Brain microvascular endothelial cell (primary cell): ENCODE measurements at regions not wholly inside any gene's neighbourhood (a gene's known extent, or its start where the extent isn't known, plus 50 kb on each side); places are given as distances from the start of the nearest gene placed in this dataset.

Source experiments
- DNase-seq: peaks from one replicate; pipeline ENCODE4 v3.0.0-alpha.2; 2020
- H3K27ac ChIP-seq: fragments of 250-450 bp; sonication (Bioruptor Pico); 2 replicates; pipeline ENCODE4 v1.5.1; 2020; ENCODE audit warnings: mild to moderate bottlenecking, moderate library complexity
- H3K27me3 ChIP-seq: fragments of 250-450 bp; sonication (Bioruptor Pico); replicated peaks from 2 replicates; pipeline ENCODE4 v1.5.1; 2020; ENCODE audit warnings: mild to moderate bottlenecking
- H3K36me3 ChIP-seq: fragments of 250-450 bp; sonication (Bioruptor Pico); replicated peaks from 2 replicates; pipeline ENCODE4 v1.5.1; 2020; ENCODE audit warnings: mild to moderate bottlenecking
- H3K4me3 ChIP-seq: 2 replicates; pipeline ENCODE4 v1.5.1; 2011; ENCODE audit warnings: low read depth, mild to moderate bottlenecking, control low read depth, low read length, moderate library complexity
- CTCF ChIP-seq: IDR thresholded peaks from 2 replicates; pipeline ENCODE4 v1.5.1; 2011; ENCODE audit warnings: low read depth, mild to moderate bottlenecking, moderate library complexity, low read length, control low read depth, inconsistent platforms; ENCODE audit errors: missing control alignments
- in situ Hi-C: cut with HindIII; loops from 2 replicates; pipeline ENCODE4 v1.10.0; 2017; ENCODE audit warnings: low sequenced_read_pairs, low pct_ligation_motif_present

- Histone ChIP-seq H3K27me3 (no peaks in the 10 kb centered on the region), H3K36me3 (no peaks in the 10 kb centered on the region), H3K27ac (no peak overlapping the region), H3K4me3 (no peak overlapping the region)
- no peak for TF ChIP-seq CTCF
- no peak for DNase-seq
- in situ Hi-C loops, result no loop called here
Measured at GRCh38 chr2:111626865-111627163, 257.2 kb downstream of the ANAPC1 start.

- H3K36me3 ChIP-seq, result no peaks in the 10 kb centered on the region
- in situ Hi-C loops, result no loop called here
- H3K4me3 ChIP-seq, result no peak overlapping the region
- H3K27me3 ChIP-seq, result no peaks in the 10 kb centered on the region
- DNase-seq, result no peak
- no peak overlapping the region for H3K27ac ChIP-seq
- TF ChIP-seq CTCF, result no peak
Measured at GRCh38 chr2:111627256-111627655, 256.7 kb downstream of the ANAPC1 start.

GRCh38 chr2:111628221-111628620 is 255.8 kb downstream of the ANAPC1 start:
- H3K27ac ChIP-seq, result no peak overlapping the region
- H3K36me3 ChIP-seq, result no peaks in the 10 kb centered on the region
- no peak overlapping the region for H3K4me3 ChIP-seq
- no peaks in the 10 kb centered on the region for H3K27me3 ChIP-seq
- in situ Hi-C loops, result no loop called here
- TF ChIP-seq CTCF, result no peak
- DNase-seq, result no peak

- Histone ChIP-seq H3K27me3 (no peaks in the 10 kb centered on the region), H3K4me3 (no peak overlapping the region), H3K27ac (no peak overlapping the region), H3K36me3 (no peaks in the 10 kb centered on the region)
- DNase-seq, result no peak
- no peak for TF ChIP-seq CTCF
- in situ Hi-C loops, result no loop called here
Measured at GRCh38 chr2:111629983-111630382, 254.0 kb downstream of the ANAPC1 start.

GRCh38 chr2:111632661-111633060 is 251.3 kb downstream of the ANAPC1 start:
- Histone ChIP-seq H3K27ac (no peak overlapping the region), H3K27me3 (no peaks in the 10 kb centered on the region), H3K36me3 (no peaks in the 10 kb centered on the region), H3K4me3 (no peak overlapping the region)
- no peak for TF ChIP-seq CTCF
- DNase-seq, result no peak
- in situ Hi-C loops, result no loop called here

GRCh38 chr2:111633189-111633588 is 250.8 kb downstream of the ANAPC1 start:
- no peaks in the 10 kb centered on the region for H3K27me3 ChIP-seq
- H3K4me3 ChIP-seq, result no peak overlapping the region
- in situ Hi-C loops, result no loop called here
- no peak for TF ChIP-seq CTCF
- no peaks in the 10 kb centered on the region for H3K36me3 ChIP-seq
- H3K27ac ChIP-seq, result no peak overlapping the region
- DNase-seq, result no peak
